Gastroesophageal sphincter (tissue), 3 donors: ENCODE measurements at regions not wholly inside any gene's neighbourhood (a gene's known extent, or its start where the extent isn't known, plus 50 kb on each side); places are given as distances from the start of the nearest gene placed in this dataset.

Experiments used
- EP300 ChIP-seq: sonication (generic); formaldehyde crosslinking; IDR thresholded peaks from one replicate; pipeline ENCODE4 v1.6.1; 2017; ENCODE audit warnings: antibody characterized with exemption, mild to moderate bottlenecking
- POLR2AphosphoS5 ChIP-seq: sonication (generic); formaldehyde crosslinking; IDR thresholded peaks from one replicate; pipeline ENCODE4 v1.6.1; 2017; ENCODE audit warnings: antibody characterized with exemption
- TF ChIP-seq, protein P1 (sequence below), 4 experiments: fragments of 200-600 bp in 2 of 4; fragments of 450-650 bp in 2 of 4; sonication (generic) in 1 of 4; IDR thresholded peaks; one replicate each; pipeline ENCODE4 v1.5.1; 2017 to 2019; ENCODE audit warnings: antibody characterized with exemption in 4 of 4, mild to moderate bottlenecking in 2 of 4, moderate library complexity in 2 of 4

DNA sequence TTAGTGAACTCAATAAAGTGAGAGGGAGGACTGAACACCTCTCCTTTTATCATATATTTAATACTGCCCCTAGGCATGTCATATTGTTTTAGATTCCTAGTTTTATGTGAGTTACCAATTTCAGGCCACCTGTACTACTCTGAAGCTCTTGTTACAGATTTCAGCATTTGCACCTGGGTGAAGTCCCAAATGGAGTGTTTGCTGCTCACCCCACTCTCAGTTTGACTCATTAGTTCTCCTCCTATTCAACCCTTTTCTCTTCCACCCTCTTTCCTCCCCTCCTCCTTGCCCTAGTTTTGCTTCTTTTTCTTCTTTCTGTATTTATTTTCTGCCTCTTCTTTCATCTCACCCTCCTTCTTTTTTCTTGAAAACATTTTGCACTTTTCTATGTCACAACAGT lies 1852.2 kb upstream of the IGFBP7 start:
- TF ChIP-seq, protein P1, sequence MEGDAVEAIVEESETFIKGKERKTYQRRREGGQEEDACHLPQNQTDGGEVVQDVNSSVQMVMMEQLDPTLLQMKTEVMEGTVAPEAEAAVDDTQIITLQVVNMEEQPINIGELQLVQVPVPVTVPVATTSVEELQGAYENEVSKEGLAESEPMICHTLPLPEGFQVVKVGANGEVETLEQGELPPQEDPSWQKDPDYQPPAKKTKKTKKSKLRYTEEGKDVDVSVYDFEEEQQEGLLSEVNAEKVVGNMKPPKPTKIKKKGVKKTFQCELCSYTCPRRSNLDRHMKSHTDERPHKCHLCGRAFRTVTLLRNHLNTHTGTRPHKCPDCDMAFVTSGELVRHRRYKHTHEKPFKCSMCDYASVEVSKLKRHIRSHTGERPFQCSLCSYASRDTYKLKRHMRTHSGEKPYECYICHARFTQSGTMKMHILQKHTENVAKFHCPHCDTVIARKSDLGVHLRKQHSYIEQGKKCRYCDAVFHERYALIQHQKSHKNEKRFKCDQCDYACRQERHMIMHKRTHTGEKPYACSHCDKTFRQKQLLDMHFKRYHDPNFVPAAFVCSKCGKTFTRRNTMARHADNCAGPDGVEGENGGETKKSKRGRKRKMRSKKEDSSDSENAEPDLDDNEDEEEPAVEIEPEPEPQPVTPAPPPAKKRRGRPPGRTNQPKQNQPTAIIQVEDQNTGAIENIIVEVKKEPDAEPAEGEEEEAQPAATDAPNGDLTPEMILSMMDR (IDR thresholded peaks at IDR 0.05), result no peak
- TF ChIP-seq EP300 (no peak), POLR2AphosphoS5 (no peak)
